ENCODE measurements at regions not wholly inside any gene's neighbourhood (a gene's known extent, or its start where the extent isn't known, plus 50 kb on each side); places are given as distances from the start of the nearest gene placed in this dataset.

GRCh38 chr15:99511866-99512661 is 53.7 kb upstream of the MEF2A start:
- peak overlapping the region; percentile 56 for H3K4me3 ChIP-seq (ENCODE audit: low read depth, low read length)
- DNase-seq (ENCODE audit: low read depth): peak; percentile 99
- TF ChIP-seq MYC (IDR thresholded peaks at IDR 0.05; ENCODE audit: low read depth, low read length): peak; percentile 46; the same call in 1 of the 2 replicates
- peak; percentile 24 for TF ChIP-seq CTCF (IDR thresholded peaks at IDR 0.05; ENCODE audit: low read depth, low read length)
- TF ChIP-seq MAX (IDR thresholded peaks at IDR 0.05; ENCODE audit: low read depth, low read length): peak; percentile 87
- no peak for TF ChIP-seq POLR2A (IDR thresholded peaks at IDR 0.05; ENCODE audit: extremely low read depth, insufficient read length)

DNA sequence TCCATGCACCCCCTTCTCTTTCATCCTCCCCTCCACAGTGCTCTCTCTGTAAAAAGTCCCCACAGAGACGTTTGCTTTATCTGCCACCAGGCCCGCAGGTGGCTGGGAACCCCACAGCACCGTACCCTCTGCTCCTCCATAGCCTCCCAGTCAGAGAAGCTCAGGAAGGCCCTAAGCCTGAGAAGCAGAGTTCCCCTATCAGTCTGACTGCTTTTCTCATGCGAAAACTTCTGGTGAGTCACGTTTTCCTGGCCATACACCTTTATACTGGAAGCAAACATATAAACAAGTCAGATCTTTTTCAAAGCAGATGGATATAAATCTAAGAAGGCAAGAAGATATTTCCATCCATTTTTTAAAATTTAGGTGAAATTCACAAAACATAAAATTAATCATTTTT is 51.5 kb upstream of the MEF2A start:
- TF ChIP-seq MAX (IDR thresholded peaks at IDR 0.05; ENCODE audit: low read depth, low read length): no peak
- no peak for TF ChIP-seq MYC (IDR thresholded peaks at IDR 0.05; ENCODE audit: low read depth, low read length)
- TF ChIP-seq CTCF (IDR thresholded peaks at IDR 0.05; ENCODE audit: low read depth, low read length): no peak
- TF ChIP-seq POLR2A (IDR thresholded peaks at IDR 0.05; ENCODE audit: extremely low read depth, insufficient read length): no peak
- no peak overlapping the region for H3K4me3 ChIP-seq (ENCODE audit: low read depth, low read length)
- DNase-seq (ENCODE audit: low read depth): no peak
